GM12875 (cell line): ENCODE measurements at regions not wholly inside any gene's neighbourhood (a gene's known extent, or its start where the extent isn't known, plus 50 kb on each side); places are given as distances from the start of the nearest gene placed in this dataset.

Experiments used
- H3K4me3 ChIP-seq: one replicate; pipeline ENCODE4 v1.5.1; 2011; ENCODE audit warnings: low read depth, low read length, control low read depth
- CTCF ChIP-seq: IDR thresholded peaks from 2 replicates; pipeline ENCODE4 v1.5.1; 2011; ENCODE audit warnings: low read depth, mild to moderate bottlenecking, control low read depth, inconsistent platforms, low read length, moderate library complexity, borderline replicate concordance; ENCODE audit not compliant: insufficient read depth

DNA sequence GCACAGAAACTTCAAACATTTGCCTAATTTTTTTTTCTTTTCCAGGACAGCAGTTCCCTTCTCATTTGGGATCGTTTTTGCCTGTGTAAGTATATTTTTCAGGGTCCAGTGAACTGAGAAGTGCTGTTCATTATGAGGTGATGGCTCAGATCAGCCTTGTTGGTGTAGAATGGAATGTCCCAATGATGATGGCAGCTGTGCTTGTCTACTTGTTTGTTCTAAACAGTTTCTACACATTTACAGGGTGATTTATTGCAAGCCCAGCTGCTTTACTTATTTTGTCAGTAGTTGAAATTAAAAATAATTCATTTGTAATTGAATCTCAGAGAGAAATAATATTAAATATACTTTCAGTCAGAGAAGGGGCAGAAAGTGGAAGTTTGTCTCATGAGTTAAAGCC, 337.6 kb upstream of the SEMA6A start:
- no peak for TF ChIP-seq CTCF
- H3K4me3 ChIP-seq: no peak overlapping the region

DNA sequence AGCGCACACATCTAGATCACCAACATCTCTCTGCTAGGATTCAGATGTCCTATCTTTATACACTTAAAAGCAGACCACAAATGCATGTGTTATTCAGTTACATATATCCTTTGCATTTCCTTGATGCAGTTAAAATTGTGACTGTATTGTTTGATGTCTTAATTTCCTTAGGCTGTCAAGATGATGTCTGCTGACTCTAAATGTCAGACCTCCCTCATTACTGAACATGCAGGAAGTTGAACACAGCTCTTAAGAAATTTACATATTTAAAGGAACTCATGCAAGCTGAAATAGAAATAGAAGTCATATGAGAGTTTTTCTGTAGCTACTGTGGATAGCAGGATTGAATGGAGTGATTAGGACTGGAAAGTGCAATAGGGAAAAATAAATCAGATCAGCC, 336.5 kb upstream of the SEMA6A start:
- no peak for TF ChIP-seq CTCF
- no peak overlapping the region for H3K4me3 ChIP-seq

DNA sequence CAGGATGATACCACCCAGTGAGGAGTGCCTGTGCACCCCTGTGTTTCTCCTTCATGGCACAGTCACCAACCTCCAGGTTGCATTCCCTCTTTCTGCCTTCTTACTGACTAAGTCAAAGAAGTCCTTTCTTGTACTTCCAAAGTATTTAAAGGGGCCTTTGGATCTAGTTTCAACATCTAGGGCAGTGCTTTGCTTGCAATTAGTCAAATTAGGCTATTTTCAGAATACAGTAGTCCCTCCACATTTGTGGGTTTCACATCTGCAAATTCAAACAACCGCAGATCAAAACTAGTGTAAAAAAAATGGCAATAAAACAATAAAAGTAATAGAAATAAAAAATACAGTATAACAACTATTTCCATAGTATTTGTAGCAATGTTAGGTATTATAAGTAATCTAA, 333.9 kb upstream of the SEMA6A start:
- H3K4me3 ChIP-seq: no peak overlapping the region
- no peak for TF ChIP-seq CTCF

DNA sequence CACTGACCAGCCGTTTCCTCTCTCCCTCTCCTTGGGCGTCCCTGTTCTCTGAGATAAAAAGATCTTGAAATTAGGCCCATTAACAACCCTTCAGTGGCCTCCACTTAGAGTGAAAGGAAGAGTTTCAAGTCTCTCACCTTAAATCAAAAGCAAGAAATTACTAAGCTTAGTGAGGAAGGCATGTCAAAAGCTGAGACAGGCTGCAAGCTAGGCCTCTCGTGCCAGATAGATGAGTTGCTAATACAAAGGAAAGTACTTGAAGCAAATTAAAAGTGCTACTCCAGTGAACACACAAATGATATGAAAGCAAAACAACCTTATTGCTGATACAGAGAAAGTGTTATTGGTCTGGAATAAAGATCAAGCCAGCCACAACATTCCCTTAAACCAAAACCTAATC, 331.3 kb upstream of the SEMA6A start:
- no peak for TF ChIP-seq CTCF
- H3K4me3 ChIP-seq: no peak overlapping the region

GRCh38 chr5:116900793-116901192, 326.2 kb upstream of the SEMA6A start:
- no peak for TF ChIP-seq CTCF

GRCh38 chr5:116898917-116899316, 324.3 kb upstream of the SEMA6A start:
- TF ChIP-seq CTCF: no peak
- H3K4me3 ChIP-seq: no peak overlapping the region

More at GRCh38 chr5:116900793-116901192, 326.2 kb upstream of the SEMA6A start:
- no peak overlapping the region for H3K4me3 ChIP-seq

- TF ChIP-seq CTCF: no peak
- H3K4me3 ChIP-seq: no peak overlapping the region
Observed at GRCh38 chr5:116897291-116897690, 322.7 kb upstream of the SEMA6A start.
